Stimulated activated CD4-positive, alpha-beta T cell treated with anti-CD3 and anti-CD28 coated beads, Interleukin-15, amount 100 ng/mL, for 24 hours (primary cell): ENCODE measurements at regions not wholly inside any gene's neighbourhood (a gene's known extent, or its start where the extent isn't known, plus 50 kb on each side); places are given as distances from the start of the nearest gene placed in this dataset.

Experiments
- DNase-seq: peaks from one replicate; pipeline ENCODE4 v3.0.0-alpha.2; 2020

GRCh38 chr2:18819566-18819965 is 230.2 kb upstream of the NT5C1B start:
- no peak for DNase-seq

- no peak for DNase-seq
These were observed 225.0 kb upstream of the NT5C1B start for GRCh38 chr2:18814387-18814786.

GRCh38 chr2:18804536-18804935 is 215.2 kb upstream of the NT5C1B start:
- no peak for DNase-seq

GRCh38 chr2:18803141-18803939 is 214.0 kb upstream of the NT5C1B start:
- DNase-seq, result no peak

- DNase-seq, result no peak
These were observed 211.0 kb upstream of the NT5C1B start for GRCh38 chr2:18800240-18800971.

GRCh38 chr2:18799397-18799796 is 210.0 kb upstream of the NT5C1B start:
- no peak for DNase-seq

- no peak for DNase-seq
These were observed 207.9 kb upstream of the NT5C1B start for GRCh38 chr2:18797133-18797845.

GRCh38 chr2:18795906-18796305 is 206.5 kb upstream of the NT5C1B start:
- no peak for DNase-seq

GRCh38 chr2:18792684-18793083 is 203.3 kb upstream of the NT5C1B start:
- DNase-seq, result no peak

- DNase-seq, result no peak
These were observed 202.9 kb upstream of the NT5C1B start for GRCh38 chr2:18792226-18792629.

GRCh38 chr2:18791172-18791797 is 201.9 kb upstream of the NT5C1B start:
- DNase-seq, result no peak

GRCh38 chr2:18790509-18791171 is 201.3 kb upstream of the NT5C1B start:
- DNase-seq, result no peak

- DNase-seq, result no peak
These were observed 199.2 kb upstream of the NT5C1B start for GRCh38 chr2:18788592-18788991.

GRCh38 chr2:18787726-18788125 is 198.4 kb upstream of the NT5C1B start:
- DNase-seq, result no peak

- no peak for DNase-seq
These were observed 194.9 kb upstream of the NT5C1B start for GRCh38 chr2:18784245-18784644.

GRCh38 chr2:18781541-18782280 is 192.3 kb upstream of the NT5C1B start:
- no peak for DNase-seq

- no peak for DNase-seq
These were observed 188.0 kb upstream of the NT5C1B start for GRCh38 chr2:18777250-18777812.

- DNase-seq, result no peak
These were observed 181.8 kb upstream of the NT5C1B start for GRCh38 chr2:18771212-18771611.

GRCh38 chr2:18763338-18763737 is 174.0 kb upstream of the NT5C1B start:
- no peak for DNase-seq

GRCh38 chr2:18762667-18763066 is 173.3 kb upstream of the NT5C1B start:
- DNase-seq, result no peak

GRCh38 chr2:18754286-18754685 is 164.9 kb upstream of the NT5C1B start:
- DNase-seq, result no peak

GRCh38 chr2:18753722-18754121 is 164.4 kb upstream of the NT5C1B start:
- DNase-seq, result no peak
